Endodermal cell (in vitro differentiated cells): ENCODE measurements at regions not wholly inside any gene's neighbourhood (a gene's known extent, or its start where the extent isn't known, plus 50 kb on each side); places are given as distances from the start of the nearest gene placed in this dataset.
A peak's percentile ranks its signal among the peaks of the same experiment; 100 is the strongest.

Source experiments
- DNase-seq: peaks from one replicate; pipeline ENCODE4 v3.0.0-alpha.2; 2017
- H3K27ac ChIP-seq: 2 replicates; pipeline ENCODE4 v1.5.1; 2013; ENCODE audit warnings: mild to moderate bottlenecking, low read depth, low read length, moderate library complexity
- H3K27me3 ChIP-seq: 2 replicates; pipeline ENCODE4 v1.6.1; 2013; ENCODE audit warnings: mild to moderate bottlenecking, low read length, moderate library complexity; ENCODE audit not compliant: insufficient read depth, control insufficient read depth, poor library complexity, severe bottlenecking
- H3K36me3 ChIP-seq: 2 replicates; pipeline ENCODE4 v1.7.0; 2013; ENCODE audit warnings: mild to moderate bottlenecking, low read length, moderate library complexity; ENCODE audit not compliant: control insufficient read depth, insufficient read depth
- H3K4me1 ChIP-seq: one replicate; pipeline ENCODE4 v1.7.0; 2013; ENCODE audit warnings: low read length; ENCODE audit not compliant: control insufficient read depth, insufficient read depth
- H3K4me3 ChIP-seq: 2 replicates; pipeline ENCODE4 v1.5.1; 2013; ENCODE audit warnings: mild to moderate bottlenecking, low read length, moderate library complexity
- H3K9ac ChIP-seq: 2 replicates; pipeline ENCODE4 v1.6.1; 2013; ENCODE audit warnings: mild to moderate bottlenecking, low read length, moderate library complexity; ENCODE audit not compliant: poor library complexity, severe bottlenecking; ENCODE audit errors: extremely low read depth
- H3K9me3 ChIP-seq: 2 replicates; pipeline ENCODE4 v1.6.1; 2013; ENCODE audit warnings: mild to moderate bottlenecking, low read length, moderate library complexity; ENCODE audit not compliant: control insufficient read depth
- H3K27ac Mint-ChIP-seq: 2 replicates; pipeline ENCODE4 v1.8.0; 2020; ENCODE audit warnings: mixed read lengths
- H3K27me3 Mint-ChIP-seq: 2 replicates; pipeline ENCODE4 v1.8.0; 2021; ENCODE audit warnings: mild to moderate bottlenecking, mixed read lengths; ENCODE audit not compliant: insufficient read depth
- H3K36me3 Mint-ChIP-seq: 2 replicates; pipeline ENCODE4 v1.8.0; 2020; ENCODE audit warnings: low read depth, mixed read lengths
- H3K4me1 Mint-ChIP-seq: 2 replicates; pipeline ENCODE4 v1.8.0; 2020; ENCODE audit warnings: mixed read lengths
- H3K4me3 Mint-ChIP-seq: 2 replicates; pipeline ENCODE4 v1.8.0; 2020; ENCODE audit warnings: mild to moderate bottlenecking, moderate library complexity, mixed read lengths
- H3K9me3 Mint-ChIP-seq: 2 replicates; pipeline ENCODE4 v1.8.0; 2020; ENCODE audit warnings: mild to moderate bottlenecking, mixed read lengths
- WGBS, 2 experiments: methylation state at CpG; one replicate each; pipeline versions ENCODE4 v1.1.5 to v1.1.7; 2013; ENCODE audit warnings: missing lambda C conversion rate in 2 of 2, mixed read lengths in 1 of 2; ENCODE audit not compliant: insufficient coverage in 1 of 2, insufficient read length in 1 of 2; 5-methylcytosine and 5-hydroxymethylcytosine counted together
- TF ChIP-seq, protein P1 (sequence below): fragments of 200-600 bp; sonication (generic); conservative IDR thresholded peaks from 2 replicates; pipeline ENCODE4 v1.5.0; 2021; ENCODE audit warnings: antibody characterized with exemption, mild to moderate bottlenecking

DNA sequence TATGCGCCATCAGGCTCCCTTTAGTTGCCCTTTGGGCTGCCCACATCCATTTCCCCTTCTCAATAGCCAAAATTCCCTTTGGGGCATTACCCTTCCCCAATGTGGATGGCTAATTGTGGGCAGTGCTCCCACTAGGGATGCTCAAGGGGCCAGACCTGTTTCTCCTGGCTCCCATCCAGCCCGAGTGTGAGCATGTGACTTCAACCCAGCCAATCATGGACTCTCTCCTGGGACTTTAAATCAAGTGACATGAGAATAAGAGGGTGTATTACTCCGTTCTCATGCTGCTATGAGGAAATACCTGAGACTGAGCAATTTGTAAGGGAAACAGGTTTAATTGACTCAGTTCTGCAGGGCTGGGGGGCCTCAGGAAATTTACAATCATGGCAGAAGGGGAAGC is 60.9 kb upstream of the WSB1 start:
- Histone ChIP-seq H3K27ac (no peak overlapping the region), H3K27me3 (no peaks in the 10 kb centered on the region), H3K9me3 (no peaks in the 10 kb centered on the region), H3K9ac (no peak overlapping the region), H3K36me3 (no peaks in the 10 kb centered on the region), H3K4me1 (no peaks in the 10 kb centered on the region), H3K4me3 (no peak overlapping the region)
- DNase-seq = no peak
- WGBS, 2 experiments = 86 to 88% methylated on average over 2 to 3 of the region's 3 CpGs
- TF ChIP-seq, protein P1, sequence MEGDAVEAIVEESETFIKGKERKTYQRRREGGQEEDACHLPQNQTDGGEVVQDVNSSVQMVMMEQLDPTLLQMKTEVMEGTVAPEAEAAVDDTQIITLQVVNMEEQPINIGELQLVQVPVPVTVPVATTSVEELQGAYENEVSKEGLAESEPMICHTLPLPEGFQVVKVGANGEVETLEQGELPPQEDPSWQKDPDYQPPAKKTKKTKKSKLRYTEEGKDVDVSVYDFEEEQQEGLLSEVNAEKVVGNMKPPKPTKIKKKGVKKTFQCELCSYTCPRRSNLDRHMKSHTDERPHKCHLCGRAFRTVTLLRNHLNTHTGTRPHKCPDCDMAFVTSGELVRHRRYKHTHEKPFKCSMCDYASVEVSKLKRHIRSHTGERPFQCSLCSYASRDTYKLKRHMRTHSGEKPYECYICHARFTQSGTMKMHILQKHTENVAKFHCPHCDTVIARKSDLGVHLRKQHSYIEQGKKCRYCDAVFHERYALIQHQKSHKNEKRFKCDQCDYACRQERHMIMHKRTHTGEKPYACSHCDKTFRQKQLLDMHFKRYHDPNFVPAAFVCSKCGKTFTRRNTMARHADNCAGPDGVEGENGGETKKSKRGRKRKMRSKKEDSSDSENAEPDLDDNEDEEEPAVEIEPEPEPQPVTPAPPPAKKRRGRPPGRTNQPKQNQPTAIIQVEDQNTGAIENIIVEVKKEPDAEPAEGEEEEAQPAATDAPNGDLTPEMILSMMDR = no peak
- H3K4me1 Mint-ChIP-seq = no peaks in the 10 kb centered on the region
- H3K36me3 Mint-ChIP-seq = no peaks in the 10 kb centered on the region
- H3K27ac Mint-ChIP-seq = no peak overlapping the region
- H3K27me3 Mint-ChIP-seq = peaks cover 2% of the 10 kb centered on the region
- H3K9me3 Mint-ChIP-seq = peaks cover 7% of the 10 kb centered on the region
- no peak overlapping the region for H3K4me3 Mint-ChIP-seq

DNA sequence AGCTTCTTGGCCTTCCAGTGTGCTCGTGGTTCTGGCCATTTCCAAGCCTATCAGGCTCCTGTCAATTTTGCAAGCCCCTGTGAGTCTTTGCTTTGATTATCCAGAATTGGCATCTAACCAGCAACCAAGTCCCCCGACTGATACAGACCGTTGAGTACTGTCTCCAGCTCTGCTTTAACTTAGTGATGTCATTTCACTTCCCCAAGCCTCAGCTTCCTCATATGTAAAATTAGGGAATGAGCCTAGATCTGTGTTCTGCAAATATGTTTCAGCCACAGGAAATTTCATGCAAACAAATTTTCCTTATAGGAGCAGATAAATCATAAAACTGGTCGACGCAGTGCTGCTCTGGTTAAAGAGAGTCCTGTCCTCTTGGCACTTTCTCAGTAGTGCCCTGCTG is 60.1 kb upstream of the WSB1 start:
- Mint-ChIP-seq H3K9me3 (peaks cover 5% of the 10 kb centered on the region), H3K4me3 (no peak overlapping the region), H3K27ac (no peak overlapping the region), H3K27me3 (peaks cover 4% of the 10 kb centered on the region), H3K4me1 (no peaks in the 10 kb centered on the region), H3K36me3 (no peaks in the 10 kb centered on the region)
- Histone ChIP-seq H3K9ac (no peak overlapping the region), H3K9me3 (no peaks in the 10 kb centered on the region), H3K4me1 (no peaks in the 10 kb centered on the region), H3K27me3 (no peaks in the 10 kb centered on the region), H3K36me3 (no peaks in the 10 kb centered on the region), H3K27ac (no peak overlapping the region), H3K4me3 (no peak overlapping the region)
- TF ChIP-seq, protein P1 = no peak
- DNase-seq = no peak
- 77 to 84% methylated on average over 3 to 5 of the region's 5 CpGs for WGBS, 2 experiments

DNA sequence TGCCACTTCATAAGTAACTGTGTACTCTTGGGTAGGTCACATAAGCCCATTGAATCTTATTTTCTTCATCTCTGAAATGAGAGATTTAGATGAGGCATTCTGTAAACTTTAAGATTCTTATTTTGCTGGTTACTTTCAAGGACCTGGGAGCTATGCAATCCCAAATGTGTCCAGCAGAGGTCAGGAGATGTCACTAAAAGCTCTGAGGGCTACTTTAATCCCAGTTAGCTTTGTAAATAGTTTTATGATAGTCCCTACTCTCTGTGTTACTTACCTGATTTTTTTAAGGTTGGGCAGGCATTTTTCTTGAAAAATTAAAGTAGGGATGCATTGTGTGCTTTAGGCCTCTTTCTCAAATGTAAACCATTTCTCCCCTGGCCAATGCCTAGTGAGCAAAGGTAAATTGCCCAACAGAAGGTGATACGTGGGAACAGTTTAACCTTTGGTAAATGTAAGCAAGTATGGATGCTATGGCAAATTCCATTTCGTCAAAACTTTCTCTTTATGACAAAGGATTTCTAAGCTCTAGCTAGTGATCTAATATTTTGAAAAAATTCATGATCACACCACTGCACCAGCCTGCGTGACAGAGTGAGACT is 57.1 kb upstream of the WSB1 start:
- H3K4me3 Mint-ChIP-seq = no peak overlapping the region

More for the DNA sequence above, 57.1 kb upstream of the WSB1 start:
- no peaks in the 10 kb centered on the region for H3K9me3 Mint-ChIP-seq
- no peak overlapping the region for H3K27ac ChIP-seq
- no peak overlapping the region for H3K27ac Mint-ChIP-seq
- no peaks in the 10 kb centered on the region for H3K4me1 ChIP-seq
- TF ChIP-seq, protein P1 = peak; percentile 92
- peaks cover 2% of the 10 kb centered on the region for H3K4me1 Mint-ChIP-seq
- no peaks in the 10 kb centered on the region for H3K36me3 Mint-ChIP-seq
- H3K4me3 ChIP-seq = no peak overlapping the region
- no peak overlapping the region for H3K9ac ChIP-seq
- no peaks in the 10 kb centered on the region for H3K27me3 ChIP-seq
- no peaks in the 10 kb centered on the region for H3K36me3 ChIP-seq
- WGBS, 2 experiments = 70 to 88% methylated on average over 1 to 3 of the region's 3 CpGs
- no peaks in the 10 kb centered on the region for H3K9me3 ChIP-seq
- peaks cover 4% of the 10 kb centered on the region for H3K27me3 Mint-ChIP-seq
- peak; percentile 94 for DNase-seq
